ENCODE measurements at regions not wholly inside any gene's neighbourhood (a gene's known extent, or its start where the extent isn't known, plus 50 kb on each side); places are given as distances from the start of the nearest gene placed in this dataset.

GRCh38 chr15:29442532-29442931 lies 172.9 kb upstream of the NSMCE3 start:
- Histone ChIP-seq H3K4me1 (ENCODE audit: low read depth, poor library complexity, severe bottlenecking) (no peaks in the 10 kb centered on the region), H4K20me1 (ENCODE audit: insufficient read depth) (no peaks in the 10 kb centered on the region), H3K9ac (no peak overlapping the region), H3K36me3 (ENCODE audit: insufficient read depth) (no peaks in the 10 kb centered on the region), H3K27me3 (ENCODE audit: insufficient read depth, low read depth) (no peaks in the 10 kb centered on the region), H2AFZ (ENCODE audit: low read depth) (no peak overlapping the region), H3K27ac (no peak overlapping the region), H3K4me2 (no peak overlapping the region), H3K4me3 (IDR thresholded peaks at IDR 0.05; ENCODE audit: insufficient read depth, low read depth, low read length) (no peak overlapping the region), H3K79me2 (ENCODE audit: insufficient read depth, low read depth) (no peaks in the 10 kb centered on the region)
- TF ChIP-seq, protein P1, sequence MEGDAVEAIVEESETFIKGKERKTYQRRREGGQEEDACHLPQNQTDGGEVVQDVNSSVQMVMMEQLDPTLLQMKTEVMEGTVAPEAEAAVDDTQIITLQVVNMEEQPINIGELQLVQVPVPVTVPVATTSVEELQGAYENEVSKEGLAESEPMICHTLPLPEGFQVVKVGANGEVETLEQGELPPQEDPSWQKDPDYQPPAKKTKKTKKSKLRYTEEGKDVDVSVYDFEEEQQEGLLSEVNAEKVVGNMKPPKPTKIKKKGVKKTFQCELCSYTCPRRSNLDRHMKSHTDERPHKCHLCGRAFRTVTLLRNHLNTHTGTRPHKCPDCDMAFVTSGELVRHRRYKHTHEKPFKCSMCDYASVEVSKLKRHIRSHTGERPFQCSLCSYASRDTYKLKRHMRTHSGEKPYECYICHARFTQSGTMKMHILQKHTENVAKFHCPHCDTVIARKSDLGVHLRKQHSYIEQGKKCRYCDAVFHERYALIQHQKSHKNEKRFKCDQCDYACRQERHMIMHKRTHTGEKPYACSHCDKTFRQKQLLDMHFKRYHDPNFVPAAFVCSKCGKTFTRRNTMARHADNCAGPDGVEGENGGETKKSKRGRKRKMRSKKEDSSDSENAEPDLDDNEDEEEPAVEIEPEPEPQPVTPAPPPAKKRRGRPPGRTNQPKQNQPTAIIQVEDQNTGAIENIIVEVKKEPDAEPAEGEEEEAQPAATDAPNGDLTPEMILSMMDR (conservative IDR thresholded peaks at IDR 0.05; ENCODE audit: low read depth, low read length): no peak

DNA sequence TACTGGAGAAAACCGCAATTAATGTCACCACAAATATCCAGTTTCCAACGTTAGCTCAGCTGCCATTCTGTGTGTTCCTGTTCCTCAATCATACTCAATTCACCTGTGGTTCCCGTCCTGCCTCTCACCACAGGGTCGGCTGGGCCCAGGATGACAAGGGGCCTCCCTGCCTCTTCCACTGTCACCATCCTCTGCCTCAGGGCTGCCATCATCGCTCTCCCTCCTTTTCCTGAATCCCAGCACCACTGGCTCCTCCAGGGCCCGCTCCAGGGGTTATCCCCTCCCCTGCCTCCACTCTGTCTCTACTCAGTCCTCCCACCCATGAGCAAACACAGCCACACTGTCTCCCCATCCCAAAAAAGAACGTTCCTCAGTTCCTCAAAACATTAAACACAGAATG lies 170.9 kb upstream of the NSMCE3 start:
- Histone ChIP-seq H3K79me2 (ENCODE audit: insufficient read depth, low read depth) (no peaks in the 10 kb centered on the region), H3K9ac (no peak overlapping the region), H3K36me3 (ENCODE audit: insufficient read depth) (no peaks in the 10 kb centered on the region), H2AFZ (ENCODE audit: low read depth) (no peak overlapping the region), H3K27ac (no peak overlapping the region), H3K4me3 (IDR thresholded peaks at IDR 0.05; ENCODE audit: insufficient read depth, low read depth, low read length) (no peak overlapping the region), H4K20me1 (ENCODE audit: insufficient read depth) (no peaks in the 10 kb centered on the region), H3K4me2 (no peak overlapping the region), H3K4me1 (ENCODE audit: low read depth, poor library complexity, severe bottlenecking) (no peaks in the 10 kb centered on the region), H3K27me3 (ENCODE audit: insufficient read depth, low read depth) (no peaks in the 10 kb centered on the region)
- TF ChIP-seq, protein P1 (conservative IDR thresholded peaks at IDR 0.05; ENCODE audit: low read depth, low read length): no peak

DNA sequence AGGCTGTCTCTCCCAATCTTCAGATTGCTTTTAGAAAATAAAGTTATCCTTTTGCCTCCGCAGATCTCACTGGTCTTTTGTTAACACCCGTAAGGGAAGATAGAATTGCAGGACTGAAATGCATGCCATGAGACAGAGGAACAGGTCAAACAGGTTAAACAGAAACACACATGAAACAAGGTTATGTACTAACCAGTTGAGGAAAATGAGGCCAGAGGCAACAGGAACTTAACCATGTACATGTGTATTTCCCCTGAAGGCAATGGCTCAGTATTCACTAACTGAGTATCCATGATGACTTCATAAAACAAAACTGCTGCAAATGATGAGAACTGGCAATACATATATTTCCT lies 169.1 kb upstream of the NSMCE3 start:
- H3K9ac ChIP-seq: no peak overlapping the region
- TF ChIP-seq, protein P1 (conservative IDR thresholded peaks at IDR 0.05; ENCODE audit: low read depth, low read length): no peak
- H4K20me1 ChIP-seq (ENCODE audit: insufficient read depth): no peaks in the 10 kb centered on the region
- H3K36me3 ChIP-seq (ENCODE audit: insufficient read depth): no peaks in the 10 kb centered on the region
- H3K4me1 ChIP-seq (ENCODE audit: low read depth, poor library complexity, severe bottlenecking): no peaks in the 10 kb centered on the region
- H3K4me3 ChIP-seq (IDR thresholded peaks at IDR 0.05; ENCODE audit: insufficient read depth, low read depth, low read length): no peak overlapping the region
- H3K4me2 ChIP-seq: no peak overlapping the region
- H3K79me2 ChIP-seq (ENCODE audit: insufficient read depth, low read depth): no peaks in the 10 kb centered on the region
- H2AFZ ChIP-seq (ENCODE audit: low read depth): no peak overlapping the region
- no peaks in the 10 kb centered on the region for H3K27me3 ChIP-seq (ENCODE audit: insufficient read depth, low read depth)
- no peak overlapping the region for H3K27ac ChIP-seq

DNA sequence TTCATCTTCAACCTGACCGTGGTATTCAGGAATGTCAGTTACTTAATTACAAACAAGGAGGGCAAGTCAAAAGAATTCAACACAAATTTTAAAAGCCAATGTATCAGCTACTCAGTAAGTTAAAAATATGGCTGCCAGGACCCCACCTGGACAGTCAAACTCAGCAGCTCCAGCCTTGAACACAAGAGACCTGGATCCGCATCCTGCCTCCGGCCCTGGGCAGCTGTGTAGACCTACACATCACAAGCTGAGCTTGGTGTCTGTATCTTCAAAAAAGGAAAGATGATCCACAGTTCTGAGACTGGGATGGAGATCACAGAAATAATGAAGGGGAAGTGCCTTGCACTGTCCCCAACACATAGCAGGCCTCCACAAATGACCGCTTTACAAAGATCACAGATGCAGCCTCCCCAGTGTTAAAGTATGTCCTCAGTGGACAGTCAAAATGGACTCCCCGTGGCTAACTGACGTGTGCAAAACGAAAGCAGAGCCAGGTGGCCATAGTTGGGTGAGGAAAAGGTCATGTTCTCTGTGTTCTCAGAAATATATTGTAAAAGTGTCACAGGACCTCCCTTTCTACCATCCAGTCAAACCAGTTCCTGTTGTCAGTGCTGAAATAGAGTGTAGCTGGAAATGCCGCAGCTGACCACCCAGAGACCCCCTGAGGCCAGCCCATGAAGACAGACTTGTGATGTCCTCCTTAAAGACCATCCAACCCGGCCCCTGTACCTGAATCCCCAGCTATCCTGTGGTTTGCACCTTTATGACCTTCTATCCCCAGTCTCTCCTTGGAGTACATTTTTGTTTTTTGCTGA lies 168.5 kb upstream of the NSMCE3 start:
- Histone ChIP-seq H3K79me2 (ENCODE audit: insufficient read depth, low read depth) (no peaks in the 10 kb centered on the region), H4K20me1 (ENCODE audit: insufficient read depth) (no peaks in the 10 kb centered on the region), H3K27ac (no peak overlapping the region), H3K4me1 (ENCODE audit: low read depth, poor library complexity, severe bottlenecking) (no peaks in the 10 kb centered on the region), H3K4me2 (no peak overlapping the region), H3K36me3 (ENCODE audit: insufficient read depth) (no peaks in the 10 kb centered on the region), H2AFZ (ENCODE audit: low read depth) (no peak overlapping the region), H3K27me3 (ENCODE audit: insufficient read depth, low read depth) (no peaks in the 10 kb centered on the region), H3K9ac (no peak overlapping the region), H3K4me3 (IDR thresholded peaks at IDR 0.05; ENCODE audit: insufficient read depth, low read depth, low read length) (no peak overlapping the region)
- TF ChIP-seq, protein P1 (conservative IDR thresholded peaks at IDR 0.05; ENCODE audit: low read depth, low read length): no peak

Measured in KMS-11 (cell line).